SK-N-SH (cell line): ENCODE measurements at regions not wholly inside any gene's neighbourhood (a gene's known extent, or its start where the extent isn't known, plus 50 kb on each side); places are given as distances from the start of the nearest gene placed in this dataset.

Experiments
- CTCF ChIA-PET: fragments of 300-600, 350-600 bp; formaldehyde crosslinking; extraction: SDS; loops from one replicate; lab custom pipeline; 2021; lab: Yijun Ruan, JAX
- POLR2A ChIA-PET: fragments of 350-600 bp; sonication (Branson Sonifier 250); formaldehyde crosslinking; extraction: SDS; loops from one replicate; lab custom pipeline; 2020; ENCODE audit warnings: antibody characterized with exemption, inconsistent platforms; lab: Yijun Ruan, JAX
- DNase-seq: peaks from one replicate; pipeline ENCODE4 v3.0.0; 2012
- H2AFZ ChIP-seq: fragments of 200-600 bp; sonication (generic); 2 replicates; pipeline ENCODE4 v1.8.1; 2016; ENCODE audit warnings: antibody characterized with exemption, mild to moderate bottlenecking, low read depth
- H3F3A ChIP-seq: fragments of 200-600 bp; sonication (generic); replicated peaks from 2 replicates; pipeline ENCODE3; 2016; ENCODE audit warnings: antibody characterized with exemption, mild to moderate bottlenecking; ENCODE audit not compliant: insufficient read depth
- H3K27ac ChIP-seq, 2 experiments: fragments of 200-500 bp in 1 of 2; fragments of 200-600 bp in 1 of 2; sonication (Bioruptor generic) in 1 of 2; sonication (generic), shearing (Covaris generic) in 1 of 2; 2 replicates each; pipeline versions ENCODE4 v1.5.1 to v1.6.1; 2014 to 2016; ENCODE audit warnings: low read depth in 2 of 2, inconsistent platforms in 1 of 2, low read length in 1 of 2, mild to moderate bottlenecking in 1 of 2, mixed read lengths in 1 of 2
- H3K27me3 ChIP-seq: fragments of 200-600 bp; sonication (generic), shearing (Covaris generic); 2 replicates; pipeline ENCODE4 v1.6.1; 2016; ENCODE audit warnings: mixed run types; ENCODE audit not compliant: insufficient read depth
- H3K36me3 ChIP-seq, 2 experiments: fragments of 200-500 bp in 1 of 2; fragments of 200-600 bp in 1 of 2; sonication (Bioruptor generic) in 1 of 2; sonication (generic) in 1 of 2; replicated peaks in 1 of 2; 2 replicates each; pipeline versions ENCODE3 to v1.5.1; 2014 to 2016; ENCODE audit warnings: low read length in 1 of 2, mild to moderate bottlenecking in 1 of 2; ENCODE audit not compliant: insufficient read depth in 2 of 2, control insufficient read depth in 1 of 2
- H3K4me1 ChIP-seq, 2 experiments: fragments of 200-500 bp in 1 of 2; fragments of 200-600 bp in 1 of 2; sonication (Bioruptor generic) in 1 of 2; sonication (generic), shearing (Covaris generic) in 1 of 2; 2 replicates each; pipeline versions ENCODE4 v1.5.1 to v1.6.1; 2014 to 2016; ENCODE audit warnings: low read depth in 1 of 2, low read length in 1 of 2, mixed run types in 1 of 2; ENCODE audit not compliant: insufficient read depth in 2 of 2, control insufficient read depth in 1 of 2
- H3K4me2 ChIP-seq: fragments of 200-600 bp; sonication (generic), shearing (Covaris generic); 2 replicates; pipeline ENCODE4 v1.6.1; 2017; ENCODE audit warnings: mixed run types
- H3K4me3 ChIP-seq, 2 experiments: fragments of 200-500 bp in 1 of 2; fragments of 200-600 bp in 1 of 2; sonication (Bioruptor generic) in 1 of 2; sonication (generic), shearing (Covaris generic) in 1 of 2; 2 replicates each; pipeline versions ENCODE4 v1.5.1 to v1.8.1; 2014 to 2016; ENCODE audit warnings: low read depth in 2 of 2, inconsistent platforms in 1 of 2, low read length in 1 of 2, mild to moderate bottlenecking in 1 of 2, mixed read lengths in 1 of 2, moderate library complexity in 1 of 2
- H3K79me2 ChIP-seq: fragments of 200-600 bp; sonication (generic); 2 replicates; pipeline ENCODE4 v1.8.1; 2017; ENCODE audit warnings: mild to moderate bottlenecking; ENCODE audit not compliant: insufficient read depth
- H3K9ac ChIP-seq: fragments of 200-600 bp; sonication (generic); 2 replicates; pipeline ENCODE4 v1.6.1; 2017; ENCODE audit warnings: mixed run types
- H3K9me2 ChIP-seq: fragments of 200-600 bp; sonication (generic); 2 replicates; pipeline ENCODE4 v1.6.1; 2017; ENCODE audit warnings: mixed run types
- H3K9me3 ChIP-seq: fragments of 200-600 bp; sonication (generic); 2 replicates; pipeline ENCODE4 v1.6.1; 2017; ENCODE audit warnings: mixed run types, mild to moderate bottlenecking, moderate library complexity
- H4K20me1 ChIP-seq: fragments of 200-600 bp; sonication (generic); 2 replicates; pipeline ENCODE4 v1.6.1; 2017; ENCODE audit warnings: mild to moderate bottlenecking, mixed run types; ENCODE audit not compliant: insufficient read depth
- FOXM1 ChIP-seq: IDR thresholded peaks from 2 replicates; pipeline ENCODE4 v1.4.0; 2012; ENCODE audit warnings: low read depth, mild to moderate bottlenecking
- JUND ChIP-seq: IDR thresholded peaks from 2 replicates; pipeline ENCODE4 v1.4.0; 2012
- MEF2A ChIP-seq: IDR thresholded peaks from 2 replicates; pipeline ENCODE4 v1.4.0; 2012; ENCODE audit warnings: low read depth, borderline replicate concordance
- RAD21 ChIP-seq: IDR thresholded peaks from 2 replicates; pipeline ENCODE4 v1.6.1; 2012; ENCODE audit warnings: mild to moderate bottlenecking, low read length
- RCOR1 ChIP-seq: fragments of 150-350 bp; IDR thresholded peaks from 2 replicates; pipeline ENCODE4 v1.6.1; 2017; ENCODE audit warnings: antibody characterized with exemption, low read length
- SMC3 ChIP-seq: IDR thresholded peaks from 2 replicates; pipeline ENCODE4 v1.6.1; 2012; ENCODE audit warnings: low read depth, low read length, improper control_type of control experiment
- TCF12 ChIP-seq: IDR thresholded peaks from 2 replicates; pipeline ENCODE4 v1.4.0; 2012
- WGBS: methylation state at CpG from one replicate; pipeline ENCODE4 v1.1.6; 2017; ENCODE audit warnings: low lambda C conversion rate; 5-methylcytosine and 5-hydroxymethylcytosine counted together

DNA sequence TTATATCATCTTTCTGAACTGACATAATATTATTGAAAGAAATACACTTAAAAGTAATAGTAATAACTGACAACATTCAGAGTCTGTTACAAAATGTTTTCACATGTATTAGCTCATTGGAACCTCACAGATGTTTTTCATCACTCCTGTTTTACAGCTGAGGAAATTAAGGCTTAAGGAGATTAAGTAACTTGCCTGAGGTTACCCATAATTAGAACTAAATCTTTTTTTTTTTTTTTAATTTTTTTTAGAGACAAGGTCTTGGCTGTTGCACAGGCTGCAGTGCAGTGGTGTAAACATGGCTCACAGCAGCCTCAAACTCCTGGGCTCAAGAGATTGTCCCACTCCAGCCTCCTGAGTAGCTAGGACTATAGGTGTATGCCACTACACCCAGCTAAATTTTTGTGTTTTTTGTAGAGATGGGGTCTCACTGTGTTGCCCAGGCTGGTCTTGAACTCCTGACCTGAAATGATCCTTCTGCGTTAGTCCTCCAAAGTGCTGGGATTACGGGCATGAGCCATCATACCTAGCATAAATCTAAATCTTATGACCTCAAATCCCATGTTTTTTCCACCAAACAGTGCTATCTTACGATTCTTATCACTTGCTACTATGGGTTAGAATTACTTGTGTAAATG, 64.7 kb upstream of the MACF1 start:
- no peaks in the 10 kb centered on the region for H3K36me3 ChIP-seq
- no peak overlapping the region for H3K4me2 ChIP-seq
- H3K9ac ChIP-seq: no peak overlapping the region
- peaks cover 99% of the 10 kb centered on the region for H3K79me2 ChIP-seq
- H3K27me3 ChIP-seq: no peaks in the 10 kb centered on the region
- H3K4me3 ChIP-seq: no peak overlapping the region
- TF ChIP-seq RCOR1 (0 out of 2 replicates have a peak, but pooled peaks have one; percentile 27), RAD21 (no peak)
- TF ChIP-seq, all 33 proteins: peak for 1
- H3K9me2 ChIP-seq: no peaks in the 10 kb centered on the region
- no peak for DNase-seq
- H3K27ac ChIP-seq: no peak overlapping the region
- no peak overlapping the region for H2AFZ ChIP-seq
- H4K20me1 ChIP-seq: peaks cover 45% of the 10 kb centered on the region
- POLR2A ChIA-PET: no interaction called here
- WGBS: 91% methylated on average over 2 of the region's 3 CpGs
- no peaks in the 10 kb centered on the region for H3K9me3 ChIP-seq
- CTCF ChIA-PET: interaction anchor here (0.7 to 3.0 kb wide), 3 partner anchors 19 to 179 kb away, joined by 3 to 11 read pairs (median 6); no protein-coding TSS in a partner anchor
- peaks cover 4% of the 10 kb centered on the region for H3F3A ChIP-seq
- peaks cover 3 to 20% of the 10 kb centered on the region in 2 experiments; a peak in 2 of 4 replicates for H3K4me1 ChIP-seq

DNA sequence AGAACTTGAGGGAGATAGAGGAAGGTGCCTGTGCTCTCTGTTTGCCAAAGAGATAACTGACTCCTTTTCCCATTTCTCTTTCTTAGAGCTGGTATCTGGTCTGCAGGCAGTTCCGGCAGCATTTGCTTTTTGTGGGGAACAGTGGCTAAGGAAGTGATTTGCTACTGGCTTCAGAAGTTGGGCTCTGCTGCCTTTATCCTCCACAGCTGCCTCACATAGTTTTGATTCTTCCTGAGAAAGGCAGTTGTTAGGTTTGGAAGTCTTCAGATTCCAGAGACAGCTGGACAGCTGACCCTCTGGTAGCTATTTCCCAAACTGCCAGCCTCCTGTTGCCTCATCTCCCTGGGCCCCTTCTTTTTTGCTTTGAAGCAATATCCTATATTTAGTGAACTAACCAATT, 62.6 kb upstream of the MACF1 start:
- Histone ChIP-seq H3K9ac (no peak overlapping the region), H2AFZ (no peak overlapping the region), H3K27me3 (no peaks in the 10 kb centered on the region), H4K20me1 (peaks cover 51% of the 10 kb centered on the region), H3F3A (peaks cover 4% of the 10 kb centered on the region), H3K9me2 (no peaks in the 10 kb centered on the region), H3K27ac (peak overlapping the region in 1 of 2 experiments; percentile 17; a peak in 1 of 4 replicates), H3K9me3 (no peaks in the 10 kb centered on the region), H3K79me2 (peaks cover 99% of the 10 kb centered on the region), H3K36me3 (no peaks in the 10 kb centered on the region), H3K4me1 (peaks cover 3 to 33% of the 10 kb centered on the region in 2 experiments; a peak in 2 of 4 replicates), H3K4me2 (0 out of 2 replicates have a peak overlapping the region, but pooled peaks have one; percentile 4), H3K4me3 (no peak overlapping the region)
- TF ChIP-seq SMC3 (no peak), FOXM1 (no peak), JUND (no peak), TCF12 (peak; percentile 38; the same call in 1 of the 2 replicates)
- no peak for DNase-seq
- 69% methylated on average over 1 of the region's 1 CpG for WGBS
- POLR2A ChIA-PET: no interaction called here
- CTCF ChIA-PET: interaction anchor here (1.1 to 3.0 kb wide), 7 partner anchors 9 to 117 kb away, joined by 3 to 11 read pairs (median 4); no protein-coding TSS in a partner anchor

DNA sequence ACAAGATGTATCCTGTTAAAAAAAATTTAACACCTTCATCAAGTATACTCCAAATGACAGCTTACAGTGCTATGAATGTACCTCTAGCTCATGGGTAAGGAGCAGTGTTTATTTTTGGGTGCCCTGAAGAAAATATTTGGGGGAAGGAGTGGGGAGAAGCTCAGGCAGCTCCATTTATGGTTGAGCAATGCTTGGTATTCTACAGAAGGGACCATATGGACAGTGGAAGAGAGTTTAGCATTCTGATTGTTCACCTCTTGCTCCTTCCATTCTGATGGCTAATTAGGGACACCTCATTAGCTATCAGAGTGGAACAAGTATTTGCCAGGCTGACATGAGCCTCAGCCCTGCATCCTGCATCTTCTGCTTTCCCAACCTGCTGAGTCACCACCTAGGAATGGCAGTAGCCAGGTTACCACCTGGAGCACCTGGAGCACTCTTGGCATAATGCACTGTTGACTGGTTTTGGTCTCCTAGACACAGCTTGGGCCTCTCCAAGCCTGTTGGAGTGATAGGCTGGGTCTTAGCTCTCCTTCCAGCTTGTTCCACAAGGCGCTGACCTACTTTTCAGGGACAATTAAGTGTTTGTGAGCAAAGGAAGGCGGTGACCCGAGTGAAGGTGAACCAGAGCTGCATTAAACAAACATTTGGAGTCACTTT, 62.0 kb upstream of the MACF1 start:
- CTCF ChIA-PET: interaction anchor here (1.1 to 3.0 kb wide), 6 partner anchors 10 to 116 kb away, joined by 3 to 11 read pairs (median 6); no protein-coding TSS in a partner anchor
- Histone ChIP-seq H3K27me3 (no peaks in the 10 kb centered on the region), H3K9me3 (no peaks in the 10 kb centered on the region), H3K79me2 (peaks cover 99% of the 10 kb centered on the region), H3K4me1 (peaks cover 3 to 34% of the 10 kb centered on the region in 2 experiments; a peak in 2 of 4 replicates), H3K9ac (no peak overlapping the region), H2AFZ (no peak overlapping the region), H4K20me1 (peaks cover 57% of the 10 kb centered on the region), H3K27ac (peak overlapping the region in 1 of 2 experiments; percentile 12; a peak in 1 of 4 replicates), H3K9me2 (no peaks in the 10 kb centered on the region), H3K4me2 (0 out of 2 replicates have a peak overlapping the region, but pooled peaks have one; percentile 4), H3K36me3 (no peaks in the 10 kb centered on the region), H3F3A (peaks cover 4% of the 10 kb centered on the region), H3K4me3 (no peak overlapping the region)
- POLR2A ChIA-PET: no interaction called here
- DNase-seq: no peak
- TF ChIP-seq MEF2A: no peak
- whole genome bisulfite sequencing: 83% methylated on average over 3 of the region's 3 CpGs
